IPS-15b (cell line): ENCODE measurements at regions not wholly inside any gene's neighbourhood (a gene's known extent, or its start where the extent isn't known, plus 50 kb on each side); places are given as distances from the start of the nearest gene placed in this dataset.

ENCODE experiments used
- H3K27me3 ChIP-seq: one replicate; pipeline ENCODE4 v1.6.1; 2013; ENCODE audit warnings: low read length; ENCODE audit not compliant: control insufficient read depth, insufficient read depth
- H3K36me3 ChIP-seq: one replicate; pipeline ENCODE4 v1.6.1; 2013; ENCODE audit warnings: low read length; ENCODE audit not compliant: control insufficient read depth, insufficient read depth
- H3K4me1 ChIP-seq: one replicate; pipeline ENCODE4 v1.6.1; 2013; ENCODE audit warnings: mild to moderate bottlenecking, low read length; ENCODE audit not compliant: control insufficient read depth, insufficient read depth
- H3K4me3 ChIP-seq: one replicate; pipeline ENCODE4 v1.5.1; 2013; ENCODE audit warnings: low read depth, low read length
- H3K9ac ChIP-seq: one replicate; pipeline ENCODE4 v1.6.1; 2013; ENCODE audit warnings: low read depth, mild to moderate bottlenecking, low read length
- H3K9me3 ChIP-seq: one replicate; pipeline ENCODE4 v1.6.1; 2013; ENCODE audit warnings: mild to moderate bottlenecking, low read length; ENCODE audit not compliant: control insufficient read depth, insufficient read depth

GRCh38 chr2:41932241-41933045 is 115.4 kb upstream of the PKDCC start:
- no peaks in the 10 kb centered on the region for H3K36me3 ChIP-seq
- no peak overlapping the region for H3K4me3 ChIP-seq
- H3K27me3 ChIP-seq: no peaks in the 10 kb centered on the region
- H3K9me3 ChIP-seq: no peaks in the 10 kb centered on the region
- peaks cover 5% of the 10 kb centered on the region for H3K4me1 ChIP-seq
- no peak overlapping the region for H3K9ac ChIP-seq

DNA sequence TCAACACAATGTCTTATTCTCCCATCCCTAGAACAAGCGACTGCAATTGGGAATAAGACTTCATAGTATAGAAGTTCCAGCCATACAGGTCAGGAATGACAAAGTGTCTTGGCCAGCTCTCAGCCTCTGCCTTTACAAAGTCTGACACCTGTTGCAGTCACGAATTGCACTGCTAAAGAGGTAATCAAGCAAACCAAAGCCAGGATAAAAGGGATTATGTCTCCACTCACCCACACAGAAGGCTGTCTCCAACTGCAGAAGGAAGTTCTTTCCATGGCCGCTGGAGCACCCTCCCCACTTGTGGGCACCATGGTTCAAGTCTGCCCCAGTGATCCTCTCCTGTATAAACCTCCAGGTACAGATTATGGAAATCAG is 114.8 kb upstream of the PKDCC start:
- H3K27me3 ChIP-seq: no peaks in the 10 kb centered on the region
- H3K9ac ChIP-seq: no peak overlapping the region
- H3K4me1 ChIP-seq: peaks cover 11% of the 10 kb centered on the region
- H3K4me3 ChIP-seq: no peak overlapping the region
- no peaks in the 10 kb centered on the region for H3K9me3 ChIP-seq
- H3K36me3 ChIP-seq: no peaks in the 10 kb centered on the region

GRCh38 chr2:41933585-41934320 is 114.1 kb upstream of the PKDCC start:
- no peak overlapping the region for H3K9ac ChIP-seq

GRCh38 chr2:41934329-41934958 is 113.4 kb upstream of the PKDCC start:
- H3K36me3 ChIP-seq: no peaks in the 10 kb centered on the region
- H3K4me3 ChIP-seq: no peak overlapping the region
- H3K27me3 ChIP-seq: no peaks in the 10 kb centered on the region
- no peak overlapping the region for H3K9ac ChIP-seq
- no peaks in the 10 kb centered on the region for H3K9me3 ChIP-seq
- H3K4me1 ChIP-seq: peaks cover 20% of the 10 kb centered on the region

More at GRCh38 chr2:41933585-41934320, 114.1 kb upstream of the PKDCC start:
- Histone ChIP-seq H3K27me3 (no peaks in the 10 kb centered on the region), H3K4me1 (peaks cover 17% of the 10 kb centered on the region), H3K4me3 (no peak overlapping the region), H3K36me3 (no peaks in the 10 kb centered on the region), H3K9me3 (no peaks in the 10 kb centered on the region)

- no peaks in the 10 kb centered on the region for H3K27me3 ChIP-seq
- H3K4me1 ChIP-seq: peaks cover 22% of the 10 kb centered on the region
- H3K9ac ChIP-seq: no peak overlapping the region
- H3K9me3 ChIP-seq: no peaks in the 10 kb centered on the region
- no peak overlapping the region for H3K4me3 ChIP-seq
- H3K36me3 ChIP-seq: no peaks in the 10 kb centered on the region
Measured at GRCh38 chr2:41935002-41935401, 112.8 kb upstream of the PKDCC start.

DNA sequence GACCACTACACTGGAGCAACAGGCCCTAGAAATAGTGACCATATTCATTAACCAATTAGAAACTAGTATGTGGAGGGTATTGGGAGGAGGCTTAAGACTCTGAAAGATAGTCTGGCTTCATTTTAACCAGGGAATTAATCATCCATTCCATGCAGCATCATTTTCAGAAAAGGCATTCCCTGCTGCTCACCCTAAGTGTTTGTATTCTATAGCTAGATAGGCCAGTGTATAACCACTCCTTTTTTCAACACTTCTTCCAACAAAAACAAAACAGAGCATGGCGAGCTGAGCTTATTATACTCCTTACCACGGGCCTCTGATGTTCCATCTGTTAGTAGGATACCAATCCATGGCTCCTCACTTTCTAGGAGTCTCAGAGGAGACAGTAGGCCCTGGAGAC is 112.0 kb upstream of the PKDCC start:
- Histone ChIP-seq H3K9me3 (no peaks in the 10 kb centered on the region), H3K4me1 (peaks cover 26% of the 10 kb centered on the region), H3K9ac (no peak overlapping the region), H3K36me3 (no peaks in the 10 kb centered on the region), H3K27me3 (no peaks in the 10 kb centered on the region), H3K4me3 (no peak overlapping the region)

GRCh38 chr2:41936771-41937463 is 110.9 kb upstream of the PKDCC start:
- Histone ChIP-seq H3K36me3 (no peaks in the 10 kb centered on the region), H3K9ac (no peak overlapping the region), H3K4me1 (peaks cover 26% of the 10 kb centered on the region), H3K9me3 (no peaks in the 10 kb centered on the region), H3K27me3 (no peaks in the 10 kb centered on the region), H3K4me3 (no peak overlapping the region)

DNA sequence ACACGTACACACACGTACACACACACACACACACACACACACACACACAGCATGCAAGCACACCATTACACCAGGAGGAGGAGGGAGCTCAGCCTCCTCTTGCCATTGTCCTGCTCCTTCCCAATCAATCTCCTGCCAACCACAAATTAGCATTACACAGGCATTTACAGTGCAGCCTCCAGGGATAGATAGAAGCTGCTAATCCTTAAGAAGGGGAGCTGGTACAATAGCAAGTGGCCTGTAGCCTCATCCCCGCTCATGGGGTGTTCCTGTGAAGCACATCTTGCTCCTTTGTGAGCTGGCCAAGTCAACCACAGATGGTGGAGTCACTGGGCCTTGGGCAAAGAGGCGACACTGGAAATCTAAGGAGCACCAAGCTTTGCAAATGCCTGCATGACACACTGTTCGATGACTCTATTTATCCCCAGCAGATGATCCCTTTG is 110.3 kb upstream of the PKDCC start:
- no peaks in the 10 kb centered on the region for H3K27me3 ChIP-seq
- H3K9me3 ChIP-seq: no peaks in the 10 kb centered on the region
- no peak overlapping the region for H3K9ac ChIP-seq
- H3K4me3 ChIP-seq: no peak overlapping the region
- peaks cover 26% of the 10 kb centered on the region for H3K4me1 ChIP-seq
- H3K36me3 ChIP-seq: no peaks in the 10 kb centered on the region

DNA sequence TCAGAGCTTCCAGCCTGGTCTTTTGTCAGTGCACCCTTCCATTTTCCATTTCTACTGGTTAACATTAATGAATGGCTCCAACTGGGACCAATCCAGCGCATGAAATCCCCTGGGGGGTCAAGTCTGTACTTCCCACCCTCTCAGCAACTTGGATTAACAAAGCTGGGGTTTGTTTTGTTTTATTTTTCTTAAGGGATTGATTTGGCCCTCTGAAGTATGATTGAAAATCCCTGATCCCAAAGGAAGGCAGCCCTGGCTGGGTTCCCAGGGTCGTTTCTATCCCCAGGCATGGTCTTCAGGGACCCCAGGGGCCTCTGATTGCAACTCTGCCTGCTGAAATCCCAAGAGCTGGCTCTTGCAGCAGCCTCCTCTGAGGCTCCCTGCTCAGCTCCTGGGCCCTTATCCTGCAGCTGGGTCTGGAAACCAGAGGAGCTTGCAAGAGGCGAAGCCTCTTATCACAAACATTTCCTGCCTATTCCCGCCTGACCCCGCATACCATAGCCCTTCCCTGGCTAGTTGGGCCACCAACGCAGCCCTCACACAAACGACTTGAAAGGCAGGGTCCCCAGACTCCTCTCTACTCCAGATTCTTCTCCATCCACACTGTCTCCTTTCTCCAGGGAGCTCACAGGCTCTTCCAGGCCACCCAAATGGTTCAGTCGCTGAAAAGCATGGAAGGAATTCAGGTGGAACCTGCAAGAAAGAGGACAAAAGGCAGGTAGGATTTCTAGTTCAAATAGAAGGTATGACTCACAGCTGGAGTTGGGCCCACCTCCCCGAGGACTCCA is 109.7 kb upstream of the PKDCC start:
- Histone ChIP-seq H3K4me3 (peak overlapping the region; percentile 11), H3K4me1 (peaks cover 26% of the 10 kb centered on the region), H3K27me3 (no peaks in the 10 kb centered on the region), H3K9me3 (no peaks in the 10 kb centered on the region), H3K9ac (peak overlapping the region; percentile 37), H3K36me3 (no peaks in the 10 kb centered on the region)

DNA sequence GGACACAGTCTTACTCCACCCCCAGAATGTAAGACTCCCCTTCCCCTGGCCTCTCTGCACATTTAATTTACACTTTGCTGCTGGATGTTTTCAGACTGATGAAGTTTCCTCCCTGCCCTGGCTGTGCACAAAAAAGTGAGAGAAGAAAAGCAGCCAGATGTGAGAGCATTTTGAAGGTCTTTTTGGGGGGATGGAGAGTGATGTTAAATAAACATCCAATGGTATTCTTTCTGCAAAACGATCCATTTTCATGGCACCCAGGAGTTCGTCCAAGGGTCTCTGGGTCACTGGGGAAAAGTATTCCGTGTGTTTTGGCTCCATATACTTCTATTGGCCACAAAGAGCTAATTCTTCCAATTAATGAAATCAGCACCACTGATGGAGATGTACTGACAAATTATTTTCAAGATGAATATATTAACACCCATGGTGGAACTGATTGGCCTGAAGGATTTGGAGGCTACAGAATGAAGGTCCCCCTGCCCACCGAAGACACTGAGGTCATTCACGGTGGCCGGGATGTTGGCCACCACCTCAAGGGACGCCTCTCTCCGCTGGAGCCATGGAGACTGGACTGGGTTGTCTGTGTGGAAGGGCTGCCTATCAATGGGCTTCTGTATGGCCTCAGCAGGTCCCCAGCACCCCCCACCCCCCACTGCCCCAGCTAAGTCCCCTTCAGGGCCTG is 107.6 kb upstream of the PKDCC start:
- no peaks in the 10 kb centered on the region for H3K27me3 ChIP-seq
- H3K4me1 ChIP-seq: peaks cover 26% of the 10 kb centered on the region
- no peaks in the 10 kb centered on the region for H3K9me3 ChIP-seq

More for the DNA sequence above, 107.6 kb upstream of the PKDCC start:
- no peaks in the 10 kb centered on the region for H3K36me3 ChIP-seq
- H3K4me3 ChIP-seq: no peak overlapping the region
- H3K9ac ChIP-seq: no peak overlapping the region
